ENCODE measurements at regions not wholly inside any gene's neighbourhood (a gene's known extent, or its start where the extent isn't known, plus 50 kb on each side); places are given as distances from the start of the nearest gene placed in this dataset.
"Not testable (repeated sequence)": the region's sequence is repeated elsewhere in the genome, so short reads cannot be mapped to it uniquely, and the experiment has no call there.

DNA sequence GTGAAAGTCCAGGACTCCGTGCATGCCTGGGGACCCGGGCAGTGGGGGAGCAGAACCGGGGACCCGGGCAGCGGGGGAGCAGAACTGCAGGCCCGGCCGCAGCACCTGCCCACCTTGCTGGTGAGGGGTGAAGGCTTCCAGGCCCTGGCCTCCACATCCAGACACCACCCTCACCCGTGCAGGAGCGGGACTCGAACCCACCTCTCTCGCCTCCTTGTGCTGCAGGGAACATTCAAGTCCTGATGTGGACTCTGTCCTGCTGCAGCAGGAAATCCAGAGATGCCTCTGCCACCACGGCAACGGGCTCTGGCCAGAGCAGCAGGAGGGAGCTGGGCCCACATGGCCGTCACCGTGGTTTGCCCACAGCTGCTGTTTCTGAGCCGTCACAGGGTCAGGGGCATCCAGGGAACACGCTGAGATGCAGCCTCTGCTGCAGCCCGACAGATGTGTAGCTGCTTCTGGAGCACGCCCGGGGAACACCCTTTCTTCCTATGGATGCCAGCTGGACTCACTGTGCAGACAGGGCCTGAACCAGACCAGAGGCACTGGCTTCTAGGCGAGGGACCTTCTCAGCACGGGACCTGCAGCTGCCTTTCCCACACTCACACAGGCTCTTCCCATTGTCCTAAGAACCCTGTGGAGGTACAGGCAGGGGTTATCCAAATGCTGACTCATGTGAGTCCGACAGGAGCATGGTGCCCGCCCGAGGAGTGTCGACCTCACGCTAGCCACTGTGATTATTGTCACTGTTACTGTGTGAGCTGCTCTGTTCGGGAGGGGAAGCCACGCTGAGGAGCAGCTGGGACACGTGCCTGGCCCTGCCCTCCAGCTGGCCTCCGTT, 89.2 kb upstream of the CTDP1 start:
- dilution Hi-C loops (cut with MboI; ENCODE audit: extremely low pct_ligation_motif_present, low sequenced_read_pairs): no loop called here
- no peak overlapping the region for H2AFZ ChIP-seq (ENCODE audit: control insufficient read depth, low read length)
- peaks cover 28% of the 10 kb centered on the region for H3K27me3 ChIP-seq (ENCODE audit: control insufficient read depth, extremely low read depth, insufficient read depth, low read length)
- no peaks in the 10 kb centered on the region for H3K36me3 ChIP-seq (ENCODE audit: control insufficient read depth in 2 of 2, extremely low read depth in 1 of 2, insufficient read depth in 2 of 2, low read length in 2 of 2)
- H3K4me3 ChIP-seq (ENCODE audit: control insufficient read depth in 2 of 3, extremely low read depth in 1 of 3, insufficient read depth in 2 of 3, low read depth in 1 of 3, low read length in 3 of 3): no peak overlapping the region
- TF ChIP-seq, protein P1, sequence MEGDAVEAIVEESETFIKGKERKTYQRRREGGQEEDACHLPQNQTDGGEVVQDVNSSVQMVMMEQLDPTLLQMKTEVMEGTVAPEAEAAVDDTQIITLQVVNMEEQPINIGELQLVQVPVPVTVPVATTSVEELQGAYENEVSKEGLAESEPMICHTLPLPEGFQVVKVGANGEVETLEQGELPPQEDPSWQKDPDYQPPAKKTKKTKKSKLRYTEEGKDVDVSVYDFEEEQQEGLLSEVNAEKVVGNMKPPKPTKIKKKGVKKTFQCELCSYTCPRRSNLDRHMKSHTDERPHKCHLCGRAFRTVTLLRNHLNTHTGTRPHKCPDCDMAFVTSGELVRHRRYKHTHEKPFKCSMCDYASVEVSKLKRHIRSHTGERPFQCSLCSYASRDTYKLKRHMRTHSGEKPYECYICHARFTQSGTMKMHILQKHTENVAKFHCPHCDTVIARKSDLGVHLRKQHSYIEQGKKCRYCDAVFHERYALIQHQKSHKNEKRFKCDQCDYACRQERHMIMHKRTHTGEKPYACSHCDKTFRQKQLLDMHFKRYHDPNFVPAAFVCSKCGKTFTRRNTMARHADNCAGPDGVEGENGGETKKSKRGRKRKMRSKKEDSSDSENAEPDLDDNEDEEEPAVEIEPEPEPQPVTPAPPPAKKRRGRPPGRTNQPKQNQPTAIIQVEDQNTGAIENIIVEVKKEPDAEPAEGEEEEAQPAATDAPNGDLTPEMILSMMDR (optimal IDR thresholded peaks at IDR 0.05 in 1 of 3, IDR thresholded peaks at IDR 0.05 in 1 of 3, conservative IDR thresholded peaks at IDR 0.05 in 1 of 3; ENCODE audit: extremely low read depth in 1 of 3, insufficient read depth in 2 of 3, low read length in 3 of 3): no peak
- TF ChIP-seq EZH2 (IDR thresholded peaks at IDR 0.05; ENCODE audit: low read length): no peak
- DNase-seq (ENCODE audit: low read depth, low spot score) (no peak), FAIRE-seq (no peak)
- peaks cover 2% of the 10 kb centered on the region for H3K9me3 ChIP-seq (ENCODE audit: control insufficient read depth, low read depth, low read length)
- no peak overlapping the region for H3K9ac ChIP-seq (ENCODE audit: control insufficient read depth, extremely low read depth, insufficient read depth, low read length)
- no peak overlapping the region for H3K4me2 ChIP-seq (ENCODE audit: control insufficient read depth, extremely low read depth, insufficient read depth, low read depth, low read length)
- H3K4me1 ChIP-seq (ENCODE audit: control insufficient read depth, extremely low read depth, insufficient read depth, low read length): peaks cover 2% of the 10 kb centered on the region
- H4K20me1 ChIP-seq (ENCODE audit: control insufficient read depth, extremely low read depth, insufficient read depth, low read length): no peaks in the 10 kb centered on the region
- no peak overlapping the region for H3K27ac ChIP-seq (ENCODE audit: control insufficient read depth, insufficient read depth, low read length)
- no peaks in the 10 kb centered on the region for H3K9me1 ChIP-seq (ENCODE audit: control insufficient read depth, extremely low read depth, insufficient read depth, low read length)
- H3K79me2 ChIP-seq (ENCODE audit: control insufficient read depth, insufficient read depth, low read length): no peaks in the 10 kb centered on the region

DNA sequence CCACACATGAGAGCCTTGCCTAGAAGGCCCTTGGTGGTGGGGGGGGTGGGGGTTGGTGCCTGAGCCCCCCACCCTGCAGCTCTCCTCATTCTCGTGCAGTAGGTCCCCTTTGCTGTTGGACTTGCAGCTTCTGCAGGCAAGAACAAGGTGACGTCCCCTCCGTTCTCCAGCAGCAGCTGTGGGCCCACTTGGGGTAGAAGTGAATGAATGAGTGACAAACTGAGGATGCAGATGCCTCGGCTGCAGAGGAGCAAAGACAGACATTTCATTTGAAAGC, 88.6 kb upstream of the CTDP1 start:
- Histone ChIP-seq H3K4me1 (ENCODE audit: control insufficient read depth, extremely low read depth, insufficient read depth, low read length) (peaks cover 2% of the 10 kb centered on the region), H3K27me3 (ENCODE audit: control insufficient read depth, extremely low read depth, insufficient read depth, low read length) (peaks cover 31% of the 10 kb centered on the region), H3K9me3 (ENCODE audit: control insufficient read depth, low read depth, low read length) (peaks cover 2% of the 10 kb centered on the region), H4K20me1 (ENCODE audit: control insufficient read depth, extremely low read depth, insufficient read depth, low read length) (no peaks in the 10 kb centered on the region), H2AFZ (ENCODE audit: control insufficient read depth, low read length) (no peak overlapping the region), H3K36me3 (ENCODE audit: control insufficient read depth in 2 of 2, extremely low read depth in 1 of 2, insufficient read depth in 2 of 2, low read length in 2 of 2) (no peaks in the 10 kb centered on the region), H3K9ac (ENCODE audit: control insufficient read depth, extremely low read depth, insufficient read depth, low read length) (no peak overlapping the region), H3K27ac (ENCODE audit: control insufficient read depth, insufficient read depth, low read length) (no peak overlapping the region), H3K9me1 (ENCODE audit: control insufficient read depth, extremely low read depth, insufficient read depth, low read length) (no peaks in the 10 kb centered on the region), H3K79me2 (ENCODE audit: control insufficient read depth, insufficient read depth, low read length) (no peaks in the 10 kb centered on the region), H3K4me3 (ENCODE audit: control insufficient read depth in 2 of 3, extremely low read depth in 1 of 3, insufficient read depth in 2 of 3, low read depth in 1 of 3, low read length in 3 of 3) (no peak overlapping the region), H3K4me2 (ENCODE audit: control insufficient read depth, extremely low read depth, insufficient read depth, low read depth, low read length) (no peak overlapping the region)
- dilution Hi-C loops (cut with MboI; ENCODE audit: extremely low pct_ligation_motif_present, low sequenced_read_pairs): no loop called here
- FAIRE-seq (no peak), DNase-seq (ENCODE audit: low read depth, low spot score) (no peak)
- no peak for TF ChIP-seq EZH2 (IDR thresholded peaks at IDR 0.05; ENCODE audit: low read length)
- TF ChIP-seq, protein P1 (optimal IDR thresholded peaks at IDR 0.05 in 1 of 3, IDR thresholded peaks at IDR 0.05 in 1 of 3, conservative IDR thresholded peaks at IDR 0.05 in 1 of 3; ENCODE audit: extremely low read depth in 1 of 3, insufficient read depth in 2 of 3, low read length in 3 of 3): no peak

DNA sequence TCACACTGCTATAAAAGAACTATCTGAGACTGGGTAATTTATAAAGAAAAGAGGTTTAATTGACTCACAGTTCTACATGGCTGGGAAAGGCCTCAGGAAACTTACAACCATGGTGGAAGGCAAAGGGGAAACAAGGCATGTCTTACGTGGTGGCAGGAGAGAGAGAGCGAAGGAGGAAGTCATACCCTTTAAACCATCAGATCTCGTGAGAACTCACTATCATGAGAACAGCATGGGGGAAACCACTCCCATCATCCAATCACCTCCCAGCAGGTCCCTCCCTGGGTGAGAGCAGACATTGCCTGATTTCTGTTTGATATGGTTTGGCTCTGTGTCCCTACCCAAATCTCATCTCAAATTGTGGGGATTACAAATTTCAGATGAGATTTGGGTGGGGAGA, 86.9 kb upstream of the CTDP1 start:
- H4K20me1 ChIP-seq (ENCODE audit: control insufficient read depth, extremely low read depth, insufficient read depth, low read length); H2AFZ ChIP-seq (ENCODE audit: control insufficient read depth, low read length); FAIRE-seq; H3K79me2 ChIP-seq (ENCODE audit: control insufficient read depth, insufficient read depth, low read length); H3K27ac ChIP-seq (ENCODE audit: control insufficient read depth, insufficient read depth, low read length); H3K9me3 ChIP-seq (ENCODE audit: control insufficient read depth, low read depth, low read length); H3K9ac ChIP-seq (ENCODE audit: control insufficient read depth, extremely low read depth, insufficient read depth, low read length); H3K4me1 ChIP-seq (ENCODE audit: control insufficient read depth, extremely low read depth, insufficient read depth, low read length); DNase-seq (ENCODE audit: low read depth, low spot score); H3K4me2 ChIP-seq (ENCODE audit: control insufficient read depth, extremely low read depth, insufficient read depth, low read depth, low read length); H3K36me3 ChIP-seq (ENCODE audit: control insufficient read depth in 2 of 2, extremely low read depth in 1 of 2, insufficient read depth in 2 of 2, low read length in 2 of 2); H3K9me1 ChIP-seq (ENCODE audit: control insufficient read depth, extremely low read depth, insufficient read depth, low read length); dilution Hi-C loops (cut with MboI; ENCODE audit: extremely low pct_ligation_motif_present, low sequenced_read_pairs); H3K4me3 ChIP-seq (ENCODE audit: control insufficient read depth in 2 of 3, extremely low read depth in 1 of 3, insufficient read depth in 2 of 3, low read depth in 1 of 3, low read length in 3 of 3): not testable (repeated sequence)
- peaks cover 25% of the 10 kb centered on the region for H3K27me3 ChIP-seq (ENCODE audit: control insufficient read depth, extremely low read depth, insufficient read depth, low read length)
